GM23338 (cell line): ENCODE measurements at regions not wholly inside any gene's neighbourhood (a gene's known extent, or its start where the extent isn't known, plus 50 kb on each side); places are given as distances from the start of the nearest gene placed in this dataset.

ENCODE experiments used
- CREB1 ChIP-seq: fragments of 250-450 bp; sonication (Bioruptor Pico); IDR thresholded peaks from 2 replicates; pipeline ENCODE4 v1.5.0; 2020; ENCODE audit warnings: low read depth, mild to moderate bottlenecking, moderate library complexity
- CTCF ChIP-seq, 2 experiments: fragments of 200-600 bp in 1 of 2; sonication (generic) in 1 of 2; conservative IDR thresholded peaks; 2 replicates each; pipeline versions ENCODE4 v1.5.1 to v1.6.1; 2016 to 2017; ENCODE audit warnings: antibody characterized with exemption in 2 of 2, low read depth in 2 of 2, mild to moderate bottlenecking in 2 of 2, moderate library complexity in 1 of 2
- EZH2 ChIP-seq: fragments of 200-600 bp; sonication (generic); IDR thresholded peaks from one replicate; pipeline ENCODE4 v1.8.0; 2017; ENCODE audit warnings: antibody characterized with exemption, mild to moderate bottlenecking, low read depth; ENCODE audit not compliant: unreplicated experiment
- EZH2phosphoT487 ChIP-seq: fragments of 200-600 bp; sonication (generic); IDR thresholded peaks from one replicate; pipeline ENCODE4 v1.8.1; 2018; ENCODE audit warnings: antibody characterized with exemption; ENCODE audit not compliant: unreplicated experiment
- NANOG ChIP-seq: IDR thresholded peaks from 2 replicates; pipeline ENCODE4 v1.6.1; 2016; ENCODE audit warnings: antibody characterized with exemption, borderline replicate concordance
- POLR2AphosphoS5 ChIP-seq: IDR thresholded peaks from 2 replicates; pipeline ENCODE4 v1.6.1; 2016; ENCODE audit warnings: antibody characterized with exemption, low read depth
- REST ChIP-seq: IDR thresholded peaks from one replicate; pipeline ENCODE4 v1.6.1; 2018; ENCODE audit warnings: antibody characterized with exemption; ENCODE audit not compliant: unreplicated experiment
- STAT1 ChIP-seq: IDR thresholded peaks from one replicate; pipeline ENCODE4 v1.6.1; 2016; ENCODE audit warnings: antibody characterized with exemption; ENCODE audit not compliant: unreplicated experiment
- ZNF462 ChIP-seq: fragments of 250-450 bp; sonication (Bioruptor Pico); IDR thresholded peaks from 2 replicates; pipeline ENCODE4 v1.5.0; 2020; ENCODE audit warnings: mild to moderate bottlenecking, moderate library complexity
- TF ChIP-seq, protein P1 (sequence below): IDR thresholded peaks from 2 replicates; pipeline ENCODE4 v1.6.1; 2016; ENCODE audit warnings: antibody characterized with exemption

- TF ChIP-seq POLR2AphosphoS5, result no peak
- TF ChIP-seq ZNF462, result no peak
- TF ChIP-seq NANOG, result no peak
- TF ChIP-seq EZH2phosphoT487, result no peak
- TF ChIP-seq STAT1, result no peak
- TF ChIP-seq CTCF (conservative IDR thresholded peaks at IDR 0.05; ENCODE audit: low read depth in 2 of 2), result no peak
- no peak for TF ChIP-seq EZH2
- TF ChIP-seq CREB1 (CRISPR knock-in tag), result no peak
- TF ChIP-seq, protein P1, sequence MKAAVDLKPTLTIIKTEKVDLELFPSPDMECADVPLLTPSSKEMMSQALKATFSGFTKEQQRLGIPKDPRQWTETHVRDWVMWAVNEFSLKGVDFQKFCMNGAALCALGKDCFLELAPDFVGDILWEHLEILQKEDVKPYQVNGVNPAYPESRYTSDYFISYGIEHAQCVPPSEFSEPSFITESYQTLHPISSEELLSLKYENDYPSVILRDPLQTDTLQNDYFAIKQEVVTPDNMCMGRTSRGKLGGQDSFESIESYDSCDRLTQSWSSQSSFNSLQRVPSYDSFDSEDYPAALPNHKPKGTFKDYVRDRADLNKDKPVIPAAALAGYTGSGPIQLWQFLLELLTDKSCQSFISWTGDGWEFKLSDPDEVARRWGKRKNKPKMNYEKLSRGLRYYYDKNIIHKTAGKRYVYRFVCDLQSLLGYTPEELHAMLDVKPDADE, result no peak
- no peak for TF ChIP-seq REST
These were observed 348.7 kb upstream of the SEMA3C start for GRCh38 chr7:81267508-81267907.
